Small intestine (tissue), 7 donors: ENCODE measurements at regions not wholly inside any gene's neighbourhood (a gene's known extent, or its start where the extent isn't known, plus 50 kb on each side); places are given as distances from the start of the nearest gene placed in this dataset.

ENCODE experiments used
- DNase-seq, 2 donors: peaks; one replicate each; pipeline versions ENCODE4 v3.0.0 to v3.0.0-alpha.2; 2013
- FAIRE-seq: peaks from 2 replicates; lab custom pipeline; 2012; peaks lifted over from hg19 to GRCh38; lab: Jason Lieb, UNC
- H3K27ac ChIP-seq, 3 donors: one replicate each; pipeline ENCODE4 v1.5.1; 2013; ENCODE audit warnings: low read length in 2 of 3, mild to moderate bottlenecking in 2 of 3, control low read depth in 1 of 3, inconsistent platforms in 1 of 3, low read depth in 1 of 3, moderate library complexity in 1 of 3
- H3K27me3 ChIP-seq, 3 donors: one replicate each; pipeline ENCODE4 v1.6.1; 2013; ENCODE audit warnings: low read length in 3 of 3, inconsistent platforms in 1 of 3; ENCODE audit not compliant: control insufficient read depth in 3 of 3, insufficient read depth in 3 of 3
- H3K36me3 ChIP-seq, 3 donors: one replicate each; pipeline ENCODE4 v1.6.1; 2013; ENCODE audit warnings: low read length in 3 of 3, inconsistent platforms in 1 of 3, low read depth in 1 of 3, mild to moderate bottlenecking in 1 of 3, moderate library complexity in 1 of 3; ENCODE audit not compliant: control insufficient read depth in 3 of 3, insufficient read depth in 2 of 3
- H3K4me1 ChIP-seq, 3 donors: one replicate each; pipeline ENCODE4 v1.6.1; 2013; ENCODE audit warnings: low read length in 2 of 3, inconsistent platforms in 1 of 3, low read depth in 1 of 3, mild to moderate bottlenecking in 1 of 3, moderate library complexity in 1 of 3; ENCODE audit not compliant: control insufficient read depth in 3 of 3, insufficient read depth in 2 of 3
- H3K4me3 ChIP-seq, 3 donors: one replicate each; pipeline ENCODE4 v1.5.1; 2013; ENCODE audit warnings: low read length in 3 of 3, control low read depth in 1 of 3, inconsistent platforms in 1 of 3, low read depth in 1 of 3, mild to moderate bottlenecking in 1 of 3, moderate library complexity in 1 of 3
- H3K9me3 ChIP-seq, 2 donors: one replicate each; pipeline ENCODE4 v1.6.1; 2013; ENCODE audit warnings: low read depth in 1 of 2, low read length in 1 of 2; ENCODE audit not compliant: control insufficient read depth in 2 of 2, insufficient read depth in 1 of 2
- WGBS, 3 donors: extraction: QIAGEN DNeasy Blood & Tissue Kit; methylation state at CpG; one replicate each; pipeline ENCODE4 v1.1.7; 2013; 5-methylcytosine and 5-hydroxymethylcytosine counted together
- donor health status: healthy with polysubstance abuse.
- donor health status: control.
- donor health status: control.
- donor health status: Bipolar disorder and iron deficiency.
- donor health status: healthy.

GRCh38 chr4:186825069-186825468 is 101.4 kb upstream of the FAT1 start:
- DNase-seq: peak; percentile 49 to 85
- H3K4me1 ChIP-seq: peaks cover 0 to 17% (median 9%) of the 10 kb centered on the region in 3 donors
- 13 to 60% (median 23%) methylated on average over 3 of the region's 3 CpGs for WGBS, 3 donors

DNA sequence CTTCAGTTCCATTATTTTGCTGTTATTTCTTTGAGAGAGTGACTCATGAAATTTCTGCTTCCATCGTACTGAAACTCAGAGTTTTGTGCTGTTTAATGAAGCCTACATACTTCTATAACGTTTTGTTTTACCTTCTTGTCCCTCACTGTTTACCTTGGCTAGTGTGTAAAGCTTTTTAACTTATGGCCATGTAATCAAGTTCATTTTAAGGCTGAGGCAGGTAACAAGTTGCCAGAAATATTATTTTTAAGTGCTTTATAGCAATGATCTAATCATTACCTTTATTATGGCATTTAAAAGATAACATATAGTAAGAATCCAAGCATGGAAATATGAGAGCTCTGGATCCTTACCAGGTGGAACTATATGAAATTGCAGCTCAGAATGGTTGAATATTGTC is 102.3 kb upstream of the FAT1 start:
- Histone ChIP-seq H3K27ac (no peak overlapping the region), H3K4me1 (peaks cover 2 to 24% (median 11%) of the 10 kb centered on the region in 3 donors), H3K9me3 (no peaks in the 10 kb centered on the region), H3K27me3 (no peaks in the 10 kb centered on the region), H3K4me3 (no peak overlapping the region), H3K36me3 (no peaks in the 10 kb centered on the region)
- no peak for FAIRE-seq
- peak in 1 of 2 donors; percentile 45 for DNase-seq
- 6 to 38% (median 12%) methylated on average over 2 of the region's 2 CpGs for WGBS, 3 donors

More at GRCh38 chr4:186825069-186825468, 101.4 kb upstream of the FAT1 start:
- no peak for FAIRE-seq
- H3K36me3 ChIP-seq: no peaks in the 10 kb centered on the region
- H3K9me3 ChIP-seq: no peaks in the 10 kb centered on the region
- no peaks in the 10 kb centered on the region for H3K27me3 ChIP-seq
- H3K27ac ChIP-seq: no peak overlapping the region
- H3K4me3 ChIP-seq: no peak overlapping the region

- Histone ChIP-seq H3K9me3 (no peaks in the 10 kb centered on the region), H3K27ac (no peak overlapping the region), H3K4me1 (peaks cover 2 to 24% (median 11%) of the 10 kb centered on the region in 3 donors), H3K36me3 (no peaks in the 10 kb centered on the region), H3K27me3 (no peaks in the 10 kb centered on the region), H3K4me3 (no peak overlapping the region)
- FAIRE-seq: no peak
- no peak for DNase-seq
- 74 to 87% (median 85%) methylated on average over 12 of the region's 12 CpGs for WGBS, 3 donors
Measured at GRCh38 chr4:186826846-186827533, 103.3 kb upstream of the FAT1 start.

DNA sequence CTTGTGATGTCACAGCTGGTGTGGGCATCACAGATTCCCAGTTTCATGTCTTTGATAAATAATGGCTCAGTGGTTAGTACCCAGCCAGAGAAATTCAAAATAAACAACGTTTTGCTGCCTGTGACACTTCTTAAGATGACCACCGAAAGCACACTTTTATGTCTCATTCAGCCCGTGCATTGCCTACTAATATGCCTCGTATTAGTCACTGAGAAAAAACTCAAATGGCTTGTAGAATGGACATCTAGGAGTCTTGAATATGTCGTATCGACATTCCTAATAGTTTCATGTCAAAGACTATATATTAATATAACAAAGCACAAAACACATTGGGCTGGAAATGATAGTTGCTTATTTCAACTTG is 103.9 kb upstream of the FAT1 start:
- no peaks in the 10 kb centered on the region for H3K27me3 ChIP-seq
- DNase-seq (no peak), FAIRE-seq (no peak)
- WGBS, 3 donors: 76 to 89% (median 76%) methylated on average over 6 of the region's 6 CpGs
- no peak overlapping the region for H3K4me3 ChIP-seq
- no peaks in the 10 kb centered on the region for H3K36me3 ChIP-seq
- no peaks in the 10 kb centered on the region for H3K9me3 ChIP-seq
- H3K27ac ChIP-seq: no peak overlapping the region
- H3K4me1 ChIP-seq: peaks cover 4 to 25% (median 11%) of the 10 kb centered on the region in 3 donors

DNA sequence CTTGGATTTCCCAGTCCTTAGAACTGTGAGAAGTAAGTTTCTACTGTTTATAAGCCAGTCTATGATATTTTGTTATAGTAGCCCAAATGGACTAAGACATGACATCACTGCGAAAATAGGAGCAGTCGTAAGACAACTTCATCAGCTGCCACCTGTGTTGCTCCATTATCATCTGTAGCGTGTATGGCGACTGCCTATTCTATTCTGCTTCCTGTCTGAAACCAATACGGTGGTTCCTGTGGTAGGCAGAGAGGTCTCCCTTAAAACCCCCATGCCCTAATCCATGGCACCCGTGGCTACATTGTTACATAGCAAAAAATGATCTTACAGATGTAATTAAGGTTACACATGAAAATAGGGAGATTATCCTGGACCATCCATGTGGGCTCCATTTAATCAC is 105.4 kb upstream of the FAT1 start:
- Histone ChIP-seq H3K27ac (peak overlapping the region in 1 of 3 donors; percentile 50), H3K27me3 (no peaks in the 10 kb centered on the region), H3K4me1 (peaks cover 5 to 26% (median 9%) of the 10 kb centered on the region in 3 donors), H3K4me3 (no peak overlapping the region), H3K9me3 (no peaks in the 10 kb centered on the region), H3K36me3 (no peaks in the 10 kb centered on the region)
- DNase-seq (no peak), FAIRE-seq (no peak)
- 81 to 98% (median 93%) methylated on average over 6 of the region's 6 CpGs for WGBS, 3 donors

- no peaks in the 10 kb centered on the region for H3K36me3 ChIP-seq
- no peaks in the 10 kb centered on the region for H3K9me3 ChIP-seq
- WGBS, 3 donors: 24 to 38% (median 34%) methylated on average over 9 of the region's 9 CpGs
- peak; percentile 70 to 88 for DNase-seq
- peak overlapping the region; percentile 41 to 53 (median 50) for H3K27ac ChIP-seq
- peaks cover 5 to 23% (median 7%) of the 10 kb centered on the region in 3 donors for H3K4me1 ChIP-seq
- no peak overlapping the region for H3K4me3 ChIP-seq
- no peak for FAIRE-seq
- no peaks in the 10 kb centered on the region for H3K27me3 ChIP-seq
Measured at GRCh38 chr4:186829740-186830449, 106.2 kb upstream of the FAT1 start.

DNA sequence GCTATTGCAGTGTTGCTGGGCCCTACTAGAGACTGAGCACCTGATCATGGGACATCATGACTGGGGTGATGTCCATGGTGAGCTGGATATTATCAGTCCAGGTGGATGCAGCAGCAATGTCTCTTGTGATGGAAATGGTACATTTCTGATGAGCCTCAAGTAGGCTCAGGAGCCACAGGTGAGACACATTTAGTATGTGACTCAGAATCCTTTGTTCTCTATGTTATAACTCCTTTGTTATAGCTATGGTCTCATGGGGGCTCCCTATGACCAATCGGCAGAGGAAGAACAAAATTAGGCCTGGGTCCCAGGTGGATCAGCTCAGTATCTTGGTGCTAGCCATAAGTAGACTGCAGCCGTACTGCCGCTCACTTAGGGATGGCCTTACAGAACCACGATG is 107.9 kb upstream of the FAT1 start:
- Histone ChIP-seq H3K9me3 (no peaks in the 10 kb centered on the region), H3K36me3 (no peaks in the 10 kb centered on the region), H3K4me3 (no peak overlapping the region), H3K27me3 (no peaks in the 10 kb centered on the region), H3K27ac (no peak overlapping the region), H3K4me1 (peaks cover 5 to 17% (median 6%) of the 10 kb centered on the region in 3 donors)
- DNase-seq: no peak
- WGBS, 3 donors: 86 to 95% (median 88%) methylated on average over 4 of the region's 4 CpGs
- no peak for FAIRE-seq

DNA sequence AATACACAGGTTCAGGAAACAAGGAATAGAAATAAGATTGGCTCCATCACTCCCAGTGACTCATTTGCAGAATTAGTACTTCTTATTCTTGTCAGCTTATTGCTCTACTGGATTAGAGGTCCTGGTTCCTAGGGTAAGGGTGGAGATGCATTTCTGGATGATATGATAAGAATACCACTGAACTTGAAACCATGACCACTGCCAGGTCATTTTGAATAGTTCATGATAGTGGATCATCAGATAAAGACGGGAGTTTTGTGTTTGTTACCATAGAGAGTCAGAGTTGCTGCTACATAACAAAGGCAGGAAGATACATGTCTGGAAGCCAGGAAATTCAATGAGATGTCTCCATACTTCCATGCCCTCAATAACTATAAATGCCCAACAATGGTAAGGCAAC is 109.2 kb upstream of the FAT1 start:
- peaks cover 5 to 17% (median 5%) of the 10 kb centered on the region in 3 donors for H3K4me1 ChIP-seq
- peak in 1 of 2 donors; percentile 88 for DNase-seq
- 0 to 25% (median 10%) methylated on average over 1 of the region's 1 CpG for WGBS, 3 donors
- no peaks in the 10 kb centered on the region for H3K9me3 ChIP-seq
- no peaks in the 10 kb centered on the region for H3K27me3 ChIP-seq
- peak overlapping the region in 1 of 3 donors; percentile 53 for H3K27ac ChIP-seq
- H3K36me3 ChIP-seq: no peaks in the 10 kb centered on the region
- no peak overlapping the region for H3K4me3 ChIP-seq
- no peak for FAIRE-seq
